ENCODE measurements at regions not wholly inside any gene's neighbourhood (a gene's known extent, or its start where the extent isn't known, plus 50 kb on each side); places are given as distances from the start of the nearest gene placed in this dataset.

GRCh38 chr12:13499008-13499407, 302.5 kb downstream of the EMP1 start:
- no peak for ATAC-seq

GRCh38 chr12:13496111-13496510, 299.6 kb downstream of the EMP1 start:
- ATAC-seq (no peak), DNase-seq (no peak)

More at GRCh38 chr12:13499008-13499407, 302.5 kb downstream of the EMP1 start:
- DNase-seq: no peak

GRCh38 chr12:13489246-13489645, 292.7 kb downstream of the EMP1 start:
- DNase-seq: no peak

GRCh38 chr12:13487326-13487725, 290.8 kb downstream of the EMP1 start:
- ATAC-seq (no peak), DNase-seq (no peak)

More at GRCh38 chr12:13489246-13489645, 292.7 kb downstream of the EMP1 start:
- ATAC-seq: no peak

GRCh38 chr12:13486794-13487193, 290.3 kb downstream of the EMP1 start:
- no peak for ATAC-seq
- no peak for DNase-seq

- no peak for ATAC-seq
- no peak for DNase-seq
Observed at GRCh38 chr12:13478650-13479181, 282.2 kb downstream of the EMP1 start.

- no peak for ATAC-seq
Observed at GRCh38 chr12:13474381-13474780, 277.9 kb downstream of the EMP1 start.

GRCh38 chr12:13472690-13473089, 276.2 kb downstream of the EMP1 start:
- DNase-seq: no peak
- peak; percentile 40 for ATAC-seq

More at GRCh38 chr12:13474381-13474780, 277.9 kb downstream of the EMP1 start:
- DNase-seq: no peak

- no peak for ATAC-seq
- DNase-seq: no peak
Observed at GRCh38 chr12:13471471-13471870, 274.9 kb downstream of the EMP1 start.

- ATAC-seq (no peak), DNase-seq (no peak)
Observed at GRCh38 chr12:13465635-13466034, 269.1 kb downstream of the EMP1 start.

- no peak for ATAC-seq
Observed at GRCh38 chr12:13463189-13463588, 266.7 kb downstream of the EMP1 start.

GRCh38 chr12:13462450-13462849, 265.9 kb downstream of the EMP1 start:
- DNase-seq: no peak
- no peak for ATAC-seq

More at GRCh38 chr12:13463189-13463588, 266.7 kb downstream of the EMP1 start:
- DNase-seq: no peak

- DNase-seq (no peak), ATAC-seq (no peak)
Observed at GRCh38 chr12:13455778-13456144, 259.2 kb downstream of the EMP1 start.

GRCh38 chr12:13454991-13455777, 258.7 kb downstream of the EMP1 start:
- ATAC-seq (no peak), DNase-seq (no peak)

GRCh38 chr12:13452955-13453570, 256.5 kb downstream of the EMP1 start:
- ATAC-seq (no peak), DNase-seq (no peak)

- ATAC-seq (no peak), DNase-seq (no peak)
Observed at GRCh38 chr12:13451776-13452175, 255.2 kb downstream of the EMP1 start.

- no peak for ATAC-seq
- DNase-seq: no peak
Observed at GRCh38 chr12:13450231-13451080, 253.9 kb downstream of the EMP1 start.

GRCh38 chr12:13444076-13444475, 247.6 kb downstream of the EMP1 start:
- ATAC-seq (no peak), DNase-seq (no peak)

GRCh38 chr12:13443498-13443897, 247.0 kb downstream of the EMP1 start:
- no peak for DNase-seq
- ATAC-seq: no peak

GRCh38 chr12:13443028-13443427, 246.5 kb downstream of the EMP1 start:
- DNase-seq (no peak), ATAC-seq (no peak)

- ATAC-seq (no peak), DNase-seq (no peak)
Observed at GRCh38 chr12:13442457-13442856, 245.9 kb downstream of the EMP1 start.

- DNase-seq (no peak), ATAC-seq (no peak)
Observed at GRCh38 chr12:13440844-13441243, 244.3 kb downstream of the EMP1 start.

- DNase-seq: no peak
- no peak for ATAC-seq
Observed at GRCh38 chr12:13437541-13437940, 241.0 kb downstream of the EMP1 start.
